HG03565 (cell line): ENCODE measurements at regions not wholly inside any gene's neighbourhood (a gene's known extent, or its start where the extent isn't known, plus 50 kb on each side); places are given as distances from the start of the nearest gene placed in this dataset.

ENCODE experiments used
- ATAC-seq: cut with Tn5 transposase; IDR thresholded peaks from one replicate; pipeline ENCODE4 v1.9.1; 2021; ENCODE audit warnings: mild to moderate bottlenecking, moderate library complexity; ENCODE audit not compliant: unreplicated experiment

DNA sequence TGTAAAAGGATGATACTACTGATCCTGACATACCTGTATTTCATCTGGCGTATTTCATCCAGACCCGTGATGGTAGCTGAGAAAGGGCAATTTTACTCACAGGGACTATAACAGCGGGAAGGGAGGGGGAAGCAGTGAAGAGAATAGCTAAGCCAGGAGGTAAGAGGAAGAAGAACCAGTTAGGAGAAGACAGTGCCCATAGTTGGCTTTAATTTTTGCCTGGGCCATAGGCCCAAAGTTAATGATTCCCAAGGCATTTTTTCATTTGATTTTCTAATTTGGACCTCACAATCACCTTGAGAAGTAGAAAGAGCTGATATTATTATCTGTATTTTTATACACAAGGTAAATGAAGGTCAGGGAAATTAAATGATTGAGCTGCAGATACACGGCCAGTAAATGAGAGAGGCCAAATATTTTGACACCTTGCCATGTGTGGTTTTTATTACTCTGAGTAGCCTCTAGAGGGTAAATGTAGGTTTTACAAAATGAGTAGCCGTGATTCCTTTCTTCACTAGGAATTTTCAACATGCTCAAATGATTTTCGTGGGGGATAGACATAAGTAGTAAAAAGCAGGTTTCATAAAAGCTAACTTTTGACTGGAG lies 382.2 kb downstream of the FUT8 start:
- ATAC-seq = no peak

DNA sequence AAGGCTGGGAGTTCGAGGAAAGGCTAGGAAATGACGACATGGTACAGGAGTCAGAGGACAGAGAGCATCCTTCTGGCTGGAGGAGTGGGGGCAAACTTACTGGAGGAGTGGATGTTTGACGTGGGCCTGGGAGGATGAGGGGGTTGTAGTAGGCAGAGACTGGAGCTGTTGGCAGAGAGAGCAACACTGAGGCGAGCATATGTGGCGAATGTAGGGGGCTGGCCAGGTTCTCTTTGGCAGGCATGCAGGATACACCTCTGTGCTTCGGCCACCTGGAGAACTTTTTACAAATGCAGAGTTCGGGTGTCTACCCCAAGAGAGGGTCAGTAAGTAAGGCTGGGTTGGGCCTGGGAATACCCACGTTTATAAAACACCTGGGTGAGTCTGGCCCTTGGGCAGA lies 385.7 kb downstream of the FUT8 start:
- ATAC-seq = no peak

DNA sequence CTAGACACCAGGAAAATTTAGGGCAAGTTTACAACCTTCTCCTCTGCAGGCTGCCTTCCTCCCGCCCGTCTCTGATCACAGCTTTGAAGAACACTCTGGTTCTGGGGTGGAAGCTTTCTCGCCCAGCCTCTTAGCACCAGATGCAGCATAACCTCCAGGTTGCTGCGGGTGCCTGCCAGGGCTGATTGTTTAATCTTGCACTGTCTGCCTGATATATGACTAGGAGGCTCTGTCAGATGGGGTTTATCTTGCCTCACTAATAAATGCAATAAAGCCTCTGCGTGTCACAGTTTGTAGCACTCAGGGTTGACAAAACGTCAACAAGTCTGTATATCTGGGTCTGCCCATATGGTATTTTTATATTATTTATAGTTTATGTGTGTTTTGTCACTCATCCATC lies 388.2 kb downstream of the FUT8 start:
- ATAC-seq = no peak

DNA sequence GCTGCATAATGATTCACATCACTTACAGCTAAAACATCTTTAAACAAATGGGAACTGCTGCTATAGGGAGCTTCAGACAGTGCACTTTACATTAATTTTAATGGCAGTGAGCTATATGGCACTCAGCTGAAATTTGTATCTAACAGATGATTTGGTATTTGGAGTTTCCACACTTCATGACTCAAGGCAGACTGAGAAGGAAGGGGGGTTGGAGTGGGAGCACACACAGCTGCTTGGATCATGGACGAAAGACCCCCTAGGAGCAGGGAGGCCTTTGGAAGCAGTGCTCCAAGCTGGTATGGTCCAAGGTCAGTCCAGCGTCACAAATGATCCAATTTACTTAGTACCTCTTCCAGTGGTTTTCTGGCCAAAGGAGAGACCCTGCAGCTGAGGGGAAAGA lies 389.7 kb downstream of the FUT8 start:
- no peak for ATAC-seq

DNA sequence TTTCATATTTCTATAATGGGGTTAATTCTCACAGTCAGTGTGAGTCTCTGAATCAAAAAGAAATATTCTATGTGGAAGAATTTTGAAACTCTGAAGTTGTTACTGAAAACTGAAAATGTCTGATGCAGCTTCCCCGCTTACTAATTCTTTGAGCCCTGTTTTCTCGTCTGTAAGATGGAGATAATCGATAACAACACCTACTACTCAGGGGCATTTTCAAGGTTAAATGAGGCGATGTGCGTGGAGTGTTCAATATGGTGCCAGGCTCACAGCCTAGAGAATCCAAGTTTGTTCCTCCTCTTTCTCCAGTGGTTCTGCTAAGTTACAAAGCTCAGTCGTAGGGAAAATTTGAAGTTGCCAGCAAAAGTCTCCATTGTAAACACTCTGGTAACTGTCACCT lies 391.4 kb downstream of the FUT8 start:
- no peak for ATAC-seq

DNA sequence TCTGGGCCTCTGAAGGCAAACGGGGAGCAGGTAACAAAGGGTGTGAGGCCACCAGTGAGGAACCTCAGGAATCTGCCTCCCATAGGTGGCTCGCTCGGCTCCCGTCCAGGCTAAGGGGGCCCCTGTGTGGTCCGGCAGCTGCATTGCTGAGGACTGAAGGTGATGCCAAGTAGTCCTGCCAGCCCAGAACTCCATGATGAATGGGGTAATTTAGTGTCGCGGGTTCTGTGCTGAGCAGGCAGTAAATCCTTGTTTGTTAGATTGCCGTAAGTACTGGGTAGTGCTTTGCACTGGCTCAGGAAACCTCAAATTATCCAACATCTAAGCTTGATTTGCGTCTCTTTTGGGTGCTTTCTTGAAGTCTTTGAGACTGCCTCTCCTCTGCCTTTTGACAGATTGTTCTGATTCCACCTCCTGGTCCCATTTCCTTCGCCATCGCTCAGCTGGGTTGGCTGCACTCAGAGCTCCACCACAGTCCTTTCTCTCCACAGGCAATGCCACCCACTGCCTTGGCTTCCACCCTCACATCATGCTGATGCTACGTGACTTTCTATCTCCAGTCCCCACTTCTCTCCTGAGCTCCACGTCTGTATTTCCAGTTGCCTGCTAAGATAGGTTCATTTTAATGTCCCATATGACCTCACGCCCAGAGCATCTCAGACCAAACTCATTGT lies 392.0 kb downstream of the FUT8 start:
- peak; percentile 21 for ATAC-seq

DNA sequence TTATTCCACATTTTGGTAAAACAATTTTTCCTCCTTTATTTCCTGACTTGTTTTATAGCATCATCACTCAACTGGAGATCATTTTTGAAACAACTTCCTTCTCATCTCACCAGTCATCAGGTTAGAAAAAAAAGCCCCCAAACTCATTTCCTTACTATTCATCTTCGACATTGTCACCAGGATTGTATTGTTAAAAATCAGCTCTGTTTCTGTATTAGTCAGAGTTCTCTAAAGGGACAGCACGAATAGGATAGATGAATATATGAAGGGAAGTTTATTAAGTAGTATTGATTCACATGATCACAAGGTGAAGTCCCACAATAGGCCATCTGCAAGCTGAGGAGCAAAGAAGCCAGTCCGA lies 392.6 kb downstream of the FUT8 start:
- peak; percentile 79 for ATAC-seq

DNA sequence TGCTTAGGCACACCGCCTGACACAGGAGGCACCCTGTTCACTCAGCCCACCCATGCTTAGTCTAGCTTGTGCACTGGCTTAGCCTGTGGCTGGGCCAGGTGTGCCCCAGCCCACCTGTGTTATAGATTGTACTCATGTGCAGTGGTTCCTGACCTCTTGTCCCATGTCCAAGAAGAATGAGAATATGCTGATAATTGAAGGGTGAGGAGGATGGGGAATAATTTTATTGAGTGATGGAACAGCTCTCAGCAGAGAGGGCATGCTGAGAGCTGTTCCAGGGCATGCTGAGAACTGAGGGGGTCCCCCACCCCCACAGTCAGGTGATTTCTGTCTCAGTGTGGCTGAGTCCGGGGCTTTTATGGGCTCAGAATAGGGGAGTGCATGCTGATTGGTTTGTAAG lies 395.9 kb downstream of the FUT8 start:
- no peak for ATAC-seq

DNA sequence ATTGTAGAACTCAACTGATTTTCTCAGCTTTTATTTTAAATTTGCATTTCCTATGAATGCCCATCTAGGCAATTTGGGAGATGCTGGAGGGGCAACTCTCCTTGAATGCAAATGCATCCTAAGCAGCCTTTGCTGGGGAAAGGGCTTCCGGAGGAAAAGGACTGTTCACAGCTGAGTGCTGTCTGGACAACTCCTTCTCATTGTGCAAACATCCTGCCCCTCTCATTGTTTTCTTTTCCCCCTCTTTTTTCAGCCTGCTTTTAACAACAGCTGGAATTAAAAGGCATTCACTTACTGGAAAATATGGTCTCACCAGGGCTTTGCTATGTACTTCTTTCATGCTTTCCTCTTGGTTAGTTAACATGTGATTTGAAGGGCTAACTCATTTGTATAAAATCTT lies 397.8 kb downstream of the FUT8 start:
- ATAC-seq = no peak

DNA sequence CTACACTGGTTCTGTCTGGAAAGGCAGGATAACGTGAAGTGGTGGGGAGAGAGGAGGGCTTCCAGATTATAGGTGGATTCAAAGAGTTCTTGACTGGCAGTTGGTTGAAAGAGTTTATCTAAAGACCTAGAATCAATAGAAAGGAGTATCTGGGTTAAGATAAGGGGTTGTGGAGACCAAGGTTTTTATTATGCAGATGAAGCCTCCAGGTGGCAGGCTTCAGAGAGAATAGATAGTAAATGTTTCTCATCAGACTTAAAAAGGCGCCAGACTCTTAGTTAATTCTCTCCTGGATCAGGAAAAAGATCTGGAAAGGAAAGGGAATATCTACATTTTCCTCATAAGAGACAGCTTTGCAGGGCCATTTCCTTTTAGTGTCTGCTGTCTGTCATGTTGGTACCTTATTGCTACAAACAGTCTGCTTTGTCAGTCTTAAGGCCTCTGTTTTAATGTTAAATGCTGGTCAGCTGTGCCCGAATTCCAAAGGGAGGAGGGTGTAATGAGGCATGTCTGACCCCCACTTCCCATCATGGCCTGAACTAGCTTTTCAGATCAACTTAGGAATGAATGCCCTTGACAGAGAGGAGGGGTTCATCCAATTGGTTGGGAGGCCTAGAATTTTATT lies 401.3 kb downstream of the FUT8 start:
- ATAC-seq = no peak

DNA sequence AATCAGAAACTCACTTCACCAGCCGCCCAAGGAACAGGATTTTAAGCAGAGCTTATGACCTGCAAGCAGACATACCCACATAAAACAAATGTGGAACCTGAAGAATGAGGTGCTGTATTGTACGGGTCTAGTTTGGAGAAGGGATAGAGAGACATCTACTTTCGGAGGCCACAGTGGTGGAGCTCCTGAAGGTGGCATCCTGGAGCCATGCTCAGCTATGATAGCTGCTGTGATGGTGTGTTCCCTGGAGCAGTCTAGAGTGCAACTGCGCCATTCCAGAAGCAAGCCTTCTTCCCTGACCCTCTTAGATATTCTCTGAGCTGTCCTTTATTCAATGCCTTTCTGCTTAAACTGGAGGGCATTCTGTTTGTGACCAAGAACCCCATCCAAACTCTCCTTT lies 402.6 kb downstream of the FUT8 start:
- ATAC-seq = no peak

DNA sequence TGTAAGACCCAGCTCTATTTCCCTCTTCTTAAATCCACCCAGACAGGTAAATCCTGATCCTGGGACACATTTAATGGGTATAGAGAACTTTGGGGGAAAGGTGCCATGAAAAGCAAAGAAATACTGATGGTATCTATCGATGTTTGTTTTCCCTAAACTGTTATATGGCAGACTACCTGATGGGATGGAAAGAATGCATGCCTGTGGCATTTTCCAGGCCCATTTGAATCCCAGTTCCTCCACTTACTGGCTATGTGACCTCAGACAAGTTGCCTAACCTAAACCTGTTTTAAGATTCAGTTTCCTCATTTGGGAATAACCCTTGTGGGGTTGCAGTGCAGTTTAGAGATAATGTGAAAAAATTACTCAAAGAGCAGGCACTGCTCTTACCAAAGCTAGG lies 404.5 kb downstream of the FUT8 start:
- ATAC-seq = no peak

DNA sequence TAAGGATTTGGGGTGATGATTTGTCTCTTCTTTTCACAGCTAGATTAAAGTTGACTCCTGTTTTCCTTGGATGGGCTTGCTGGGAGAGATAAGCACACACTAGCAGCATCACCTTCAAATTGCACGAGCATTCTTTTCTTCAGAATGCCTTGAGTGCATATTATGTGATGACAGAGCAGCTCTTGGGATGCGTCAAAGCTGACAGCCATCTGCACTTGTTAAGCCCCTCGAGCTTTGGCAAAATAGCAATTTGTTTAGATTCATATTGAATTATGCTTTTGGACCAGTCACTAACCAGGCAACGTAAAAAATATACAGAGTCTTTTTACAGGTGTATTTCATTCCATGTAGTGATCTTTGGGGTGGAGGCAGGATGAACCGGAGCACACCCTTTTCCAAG lies 407.0 kb downstream of the FUT8 start:
- no peak for ATAC-seq

DNA sequence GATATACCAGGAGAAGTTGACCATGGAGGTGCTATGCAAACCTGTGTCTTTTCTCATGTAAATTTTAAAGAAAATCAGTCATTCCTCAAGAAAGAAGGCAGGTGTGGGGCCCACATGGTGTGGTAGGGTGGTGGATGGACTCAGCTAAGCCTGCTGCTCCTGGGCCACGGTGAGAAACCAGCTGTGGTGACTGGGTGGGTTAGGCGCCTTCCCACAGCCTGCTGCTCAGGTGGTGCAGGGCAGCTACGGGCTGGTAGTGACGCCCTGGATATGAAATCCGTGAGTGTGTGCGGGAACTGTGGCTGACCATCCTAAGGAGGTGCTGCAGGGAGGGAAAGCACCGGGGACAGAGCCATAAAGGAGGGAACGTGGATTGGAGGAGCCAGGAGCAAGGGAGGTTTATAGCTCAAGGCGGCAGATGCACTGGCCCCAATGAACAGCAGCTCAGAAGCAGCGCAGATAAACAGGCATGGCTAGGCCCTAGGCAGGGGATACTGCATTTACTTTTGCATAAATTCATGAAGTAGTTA lies 408.8 kb downstream of the FUT8 start:
- no peak for ATAC-seq

DNA sequence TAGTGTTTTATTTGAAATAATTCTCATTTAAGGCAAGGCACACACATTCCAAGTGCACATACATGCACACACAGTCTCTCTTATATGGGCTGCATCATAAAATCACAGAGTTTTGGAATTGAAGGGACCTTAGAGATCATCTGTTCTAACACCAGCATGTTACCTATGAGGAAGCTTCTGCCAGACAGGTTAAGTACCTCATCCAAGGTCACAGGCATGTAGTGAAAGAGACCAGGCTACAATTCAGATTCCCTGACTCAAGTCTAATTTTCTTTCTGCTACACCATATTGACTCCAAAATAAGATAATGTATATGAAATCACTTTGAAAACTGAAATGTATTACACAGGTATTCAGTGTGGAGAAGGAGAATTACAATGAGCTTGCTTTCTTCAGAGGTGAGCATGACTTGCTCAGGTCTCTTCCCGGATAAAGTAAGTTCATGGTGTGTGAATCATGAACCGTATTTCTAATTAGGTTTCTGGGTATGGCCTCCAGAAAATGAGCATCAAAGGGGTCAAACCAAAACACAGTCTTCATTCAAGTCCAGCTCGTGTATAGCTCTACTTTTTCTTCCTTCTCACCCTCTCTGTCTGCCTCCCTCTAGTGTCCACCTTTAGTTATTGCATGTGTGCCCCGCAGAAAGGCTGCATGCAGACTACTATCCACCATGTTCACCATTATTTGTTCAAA lies 411.9 kb downstream of the FUT8 start:
- ATAC-seq = peak; percentile 71

DNA sequence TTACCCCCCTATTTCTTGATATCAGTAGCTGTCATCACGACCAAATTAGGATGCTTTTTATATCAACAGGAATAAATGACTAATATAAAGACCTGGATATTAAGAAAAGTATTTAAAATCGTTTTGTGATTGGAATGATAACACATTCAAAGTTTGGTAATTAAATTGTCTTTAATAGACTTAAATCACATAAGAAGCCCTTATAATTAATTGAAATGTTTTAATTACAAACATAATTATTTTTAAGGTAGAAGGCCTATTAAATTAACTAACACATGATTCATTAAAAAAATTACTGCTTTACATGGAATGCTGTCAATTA lies 412.4 kb downstream of the FUT8 start:
- no peak for ATAC-seq

DNA sequence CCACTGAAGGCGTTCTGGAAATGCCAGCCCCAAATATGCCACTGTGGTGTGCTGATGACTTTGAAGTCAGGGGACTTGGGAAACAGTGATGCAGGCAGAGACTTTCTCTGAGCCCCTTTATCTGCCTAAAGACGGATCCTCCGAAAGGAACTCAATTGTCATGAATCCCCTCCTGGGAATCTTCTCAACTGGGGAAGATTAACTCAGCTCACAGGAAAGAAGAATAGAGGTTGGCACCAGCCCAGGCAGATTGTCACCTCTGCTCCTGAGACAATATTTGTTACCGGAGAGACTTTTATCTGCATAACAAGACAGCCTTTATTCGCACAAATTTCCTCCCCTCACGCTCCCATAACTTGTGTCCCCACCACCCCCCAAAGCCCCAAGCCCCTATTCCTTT lies 414.4 kb downstream of the FUT8 start:
- ATAC-seq = no peak

DNA sequence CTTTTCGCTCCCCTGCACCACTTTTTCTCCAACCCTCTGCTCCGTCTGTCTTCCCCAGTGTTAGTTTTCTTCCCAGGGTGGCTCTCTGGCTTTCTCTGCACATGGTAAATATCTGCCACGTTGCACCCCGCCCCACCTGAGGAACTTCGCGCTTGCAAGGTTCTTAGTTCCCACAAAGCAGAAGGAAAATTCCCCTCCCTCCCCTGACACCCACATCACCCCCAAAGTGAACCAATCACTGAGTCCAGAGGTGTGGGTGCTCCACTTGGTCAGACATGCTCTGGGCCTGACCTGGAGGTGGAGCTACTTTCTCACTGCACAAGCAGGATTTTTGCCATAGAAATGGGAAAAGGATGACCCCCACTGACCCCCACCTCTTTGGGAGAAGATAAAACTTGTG lies 415.0 kb downstream of the FUT8 start:
- ATAC-seq = no peak

DNA sequence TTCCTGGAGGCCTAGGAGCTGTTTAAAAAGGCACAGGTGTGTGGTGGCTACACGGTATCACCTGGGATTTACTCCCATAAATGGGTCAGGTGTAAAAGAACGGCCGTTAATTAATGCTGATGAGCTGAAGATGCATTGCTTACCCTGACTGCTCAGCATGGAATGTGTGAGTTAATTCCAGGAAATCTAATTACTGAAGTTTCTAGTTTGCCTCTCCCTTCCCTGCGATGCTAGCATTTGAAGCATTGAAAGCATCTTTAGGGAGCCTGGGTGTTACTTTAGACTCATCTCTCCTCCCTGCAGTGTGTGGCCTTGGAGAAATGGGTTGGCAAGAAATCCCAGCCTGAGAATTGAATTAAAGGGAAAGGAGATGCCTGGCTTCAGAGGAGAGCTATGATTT lies 415.9 kb downstream of the FUT8 start:
- ATAC-seq = no peak

DNA sequence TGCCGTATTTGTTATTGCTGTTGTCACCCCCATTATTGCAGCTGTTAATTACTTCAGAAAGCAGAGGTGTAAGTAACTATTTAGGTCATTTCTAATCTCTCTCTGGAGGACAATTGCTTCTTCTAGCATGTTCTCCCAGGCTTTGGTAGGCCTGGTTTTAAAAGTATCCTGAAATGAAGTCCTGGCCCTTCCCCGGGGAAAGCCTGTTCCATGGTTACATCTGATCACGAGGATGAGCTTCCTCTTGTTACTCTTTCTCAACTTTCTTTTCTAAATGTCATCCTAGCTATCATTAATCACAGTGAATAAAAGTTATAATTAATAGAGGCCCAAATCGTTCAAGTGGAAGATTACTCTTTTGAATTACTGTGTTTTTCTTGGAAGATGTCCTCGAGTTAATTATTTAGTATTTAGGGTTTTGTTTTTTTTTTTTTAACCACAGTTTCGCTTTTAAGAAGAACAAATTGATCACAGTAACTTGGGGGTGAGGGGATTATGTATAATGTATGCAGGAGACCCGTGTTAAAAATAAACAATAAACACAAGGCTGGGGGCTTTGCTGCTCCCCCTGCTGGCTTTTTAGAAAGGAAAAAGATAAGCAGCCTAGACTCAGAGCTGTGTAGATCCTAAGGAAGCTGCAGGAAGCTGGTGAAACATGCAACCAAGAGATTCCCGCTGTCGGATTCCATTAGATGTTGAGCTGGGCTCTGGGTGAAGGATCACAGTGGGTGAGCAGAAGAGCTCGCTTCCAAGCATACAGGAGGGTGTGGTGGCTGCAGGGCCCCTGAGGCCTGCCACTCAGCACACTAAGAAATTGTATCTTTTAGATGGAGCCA lies 420.1 kb downstream of the FUT8 start:
- no peak for ATAC-seq

DNA sequence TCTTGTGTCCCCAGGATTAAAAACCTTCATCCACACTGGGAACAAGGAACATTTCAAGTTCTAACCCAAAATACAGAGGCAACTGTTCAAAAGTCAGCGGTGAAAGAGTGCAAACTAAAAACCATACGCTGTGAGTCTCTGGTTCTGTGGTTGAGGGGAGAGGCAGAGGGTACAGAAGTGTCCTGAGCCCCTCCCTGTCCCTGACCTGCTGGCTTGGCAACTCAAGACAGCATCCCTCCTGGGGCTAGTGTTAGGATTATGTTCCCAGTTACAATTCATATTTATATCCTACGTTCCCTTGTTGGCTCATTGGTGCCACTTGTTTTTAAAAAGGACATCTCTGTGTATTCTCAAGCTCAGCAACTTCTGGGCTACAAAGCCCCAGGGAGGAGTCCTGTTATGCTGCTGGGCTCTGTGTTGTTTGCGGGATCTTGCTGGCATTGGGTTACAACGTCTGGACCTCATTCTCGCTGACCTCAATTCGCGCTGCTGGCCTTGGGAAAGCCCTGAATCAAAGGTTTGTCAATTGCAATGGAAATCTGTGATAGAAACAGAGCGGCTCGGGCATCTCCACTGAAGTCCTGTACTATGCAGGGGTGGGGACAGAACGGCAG lies 420.8 kb downstream of the FUT8 start:
- ATAC-seq = no peak
